ENCODE measurements at regions not wholly inside any gene's neighbourhood (a gene's known extent, or its start where the extent isn't known, plus 50 kb on each side); places are given as distances from the start of the nearest gene placed in this dataset.

DNA sequence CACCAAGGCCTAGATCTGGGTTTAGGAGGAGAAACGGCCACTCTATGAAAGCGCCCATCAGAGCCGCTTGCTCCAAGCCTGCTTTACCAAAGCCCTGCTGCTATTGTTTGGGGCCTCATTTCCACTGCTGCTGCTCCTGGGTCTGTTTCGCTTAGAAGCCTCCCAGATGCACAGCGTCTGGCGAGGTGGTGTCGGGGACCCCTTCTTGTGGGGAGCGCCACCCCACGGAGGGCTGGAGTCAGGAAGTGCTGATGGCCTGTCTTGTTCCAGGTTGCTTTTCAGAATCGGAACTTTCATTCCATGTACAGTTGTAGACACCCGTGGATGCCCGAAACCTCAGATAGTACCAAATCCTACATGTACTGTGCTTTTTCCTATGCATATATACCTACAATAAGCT is 204.9 kb upstream of the TWIST2 start:
- no peak overlapping the region for H3K27ac ChIP-seq (ENCODE audit: low read depth, low read length)
- H3K4me1 ChIP-seq (ENCODE audit: control insufficient read depth, insufficient read depth, low read length) = peaks cover 14% of the 10 kb centered on the region
- H3K9me3 ChIP-seq (ENCODE audit: control insufficient read depth, insufficient read depth, low read length) = no peaks in the 10 kb centered on the region
- 93% methylated on average over 9 of the region's 12 CpGs for WGBS (ENCODE audit: insufficient coverage)
- no peaks in the 10 kb centered on the region for H3K27me3 ChIP-seq (ENCODE audit: control insufficient read depth, insufficient read depth, low read length)
- no peaks in the 10 kb centered on the region for H3K36me3 ChIP-seq (ENCODE audit: control insufficient read depth, insufficient read depth, low read length)
- DNase-seq (ENCODE audit: low read depth in 4 of 6, low spot score in 6 of 6) = no peak
- H3K4me3 ChIP-seq (ENCODE audit: low read depth, low read length) = no peak overlapping the region

DNA sequence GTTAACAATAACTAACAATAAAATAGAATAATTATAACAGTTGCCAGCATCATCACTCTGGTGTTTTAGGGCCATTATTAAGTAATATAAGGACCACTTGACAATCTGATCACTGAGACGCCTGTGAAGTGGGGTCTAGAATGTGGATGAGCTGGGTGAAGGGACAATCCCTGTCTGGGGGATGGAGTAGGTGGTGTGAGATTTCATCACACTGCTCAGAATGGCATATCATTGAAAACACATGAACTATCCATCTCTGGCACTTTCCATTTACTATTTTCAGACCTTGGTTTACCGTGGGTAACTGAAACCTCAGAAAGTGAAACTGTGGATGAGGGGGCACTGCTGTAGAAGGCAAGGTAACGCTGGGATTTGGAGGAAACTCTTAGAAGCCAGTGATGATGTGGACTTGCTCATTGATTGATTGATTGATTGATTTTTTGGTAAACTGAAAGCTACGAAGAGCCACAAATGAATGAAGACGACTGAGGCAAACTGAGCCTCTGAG is 204.4 kb upstream of the TWIST2 start:
- Histone ChIP-seq H3K4me3 (ENCODE audit: low read depth, low read length) (no peak overlapping the region), H3K36me3 (ENCODE audit: control insufficient read depth, insufficient read depth, low read length) (no peaks in the 10 kb centered on the region), H3K27me3 (ENCODE audit: control insufficient read depth, insufficient read depth, low read length) (no peaks in the 10 kb centered on the region), H3K27ac (ENCODE audit: low read depth, low read length) (no peak overlapping the region), H3K4me1 (ENCODE audit: control insufficient read depth, insufficient read depth, low read length) (peaks cover 13% of the 10 kb centered on the region), H3K9me3 (ENCODE audit: control insufficient read depth, insufficient read depth, low read length) (no peaks in the 10 kb centered on the region)
- 93% methylated on average over 3 of the region's 5 CpGs for WGBS (ENCODE audit: insufficient coverage)
- no peak for DNase-seq (ENCODE audit: low read depth in 4 of 6, low spot score in 6 of 6)

GRCh38 chr2:238644095-238645081 is 203.5 kb upstream of the TWIST2 start:
- no peak for DNase-seq (ENCODE audit: low read depth in 4 of 6, low spot score in 6 of 6)
- Histone ChIP-seq H3K4me3 (ENCODE audit: low read depth, low read length) (no peak overlapping the region), H3K27me3 (ENCODE audit: control insufficient read depth, insufficient read depth, low read length) (no peaks in the 10 kb centered on the region), H3K4me1 (ENCODE audit: control insufficient read depth, insufficient read depth, low read length) (peaks cover 4% of the 10 kb centered on the region), H3K9me3 (ENCODE audit: control insufficient read depth, insufficient read depth, low read length) (no peaks in the 10 kb centered on the region), H3K36me3 (ENCODE audit: control insufficient read depth, insufficient read depth, low read length) (no peaks in the 10 kb centered on the region), H3K27ac (ENCODE audit: low read depth, low read length) (no peak overlapping the region)
- WGBS (ENCODE audit: insufficient coverage) = 92% methylated on average over 4 of the region's 11 CpGs

- DNase-seq (ENCODE audit: low read depth in 4 of 6, low spot score in 6 of 6) = no peak
- no peaks in the 10 kb centered on the region for H3K9me3 ChIP-seq (ENCODE audit: control insufficient read depth, insufficient read depth, low read length)
- no peaks in the 10 kb centered on the region for H3K27me3 ChIP-seq (ENCODE audit: control insufficient read depth, insufficient read depth, low read length)
- WGBS (ENCODE audit: insufficient coverage) = no CpG with 5 or more reads among the region's 6 CpGs
- no peaks in the 10 kb centered on the region for H3K36me3 ChIP-seq (ENCODE audit: control insufficient read depth, insufficient read depth, low read length)
- no peak overlapping the region for H3K27ac ChIP-seq (ENCODE audit: low read depth, low read length)
- H3K4me3 ChIP-seq (ENCODE audit: low read depth, low read length) = no peak overlapping the region
- H3K4me1 ChIP-seq (ENCODE audit: control insufficient read depth, insufficient read depth, low read length) = no peaks in the 10 kb centered on the region
Observed at GRCh38 chr2:238645095-238645494, 202.8 kb upstream of the TWIST2 start.

DNA sequence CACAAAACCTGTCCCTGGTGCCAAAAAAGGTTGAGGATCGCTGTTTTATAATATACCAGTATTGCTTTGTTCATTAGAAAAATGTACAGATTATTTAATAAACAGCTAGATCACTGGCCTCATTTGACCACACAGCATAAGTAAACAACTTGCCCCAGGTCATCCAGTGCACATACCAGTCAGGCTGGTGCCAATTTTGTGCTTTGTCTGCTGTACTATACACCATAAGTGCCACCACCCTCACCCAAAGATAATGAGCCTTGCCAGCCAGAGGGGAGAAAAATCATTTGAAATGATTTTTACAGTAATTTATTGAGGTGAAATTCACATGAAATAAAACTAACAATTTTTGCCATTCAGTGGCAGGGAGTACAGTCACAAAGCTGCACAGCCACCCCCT is 202.2 kb upstream of the TWIST2 start:
- WGBS (ENCODE audit: insufficient coverage) = no CpG with 5 or more reads among the region's 1 CpG
- Histone ChIP-seq H3K9me3 (ENCODE audit: control insufficient read depth, insufficient read depth, low read length) (no peaks in the 10 kb centered on the region), H3K27me3 (ENCODE audit: control insufficient read depth, insufficient read depth, low read length) (no peaks in the 10 kb centered on the region), H3K36me3 (ENCODE audit: control insufficient read depth, insufficient read depth, low read length) (no peaks in the 10 kb centered on the region), H3K4me1 (ENCODE audit: control insufficient read depth, insufficient read depth, low read length) (no peaks in the 10 kb centered on the region), H3K27ac (ENCODE audit: low read depth, low read length) (no peak overlapping the region), H3K4me3 (ENCODE audit: low read depth, low read length) (no peak overlapping the region)
- DNase-seq (ENCODE audit: low read depth in 4 of 6, low spot score in 6 of 6) = no peak

GRCh38 chr2:238646281-238646680 is 201.6 kb upstream of the TWIST2 start:
- Histone ChIP-seq H3K36me3 (ENCODE audit: control insufficient read depth, insufficient read depth, low read length) (no peaks in the 10 kb centered on the region), H3K27me3 (ENCODE audit: control insufficient read depth, insufficient read depth, low read length) (no peaks in the 10 kb centered on the region), H3K4me1 (ENCODE audit: control insufficient read depth, insufficient read depth, low read length) (no peaks in the 10 kb centered on the region), H3K9me3 (ENCODE audit: control insufficient read depth, insufficient read depth, low read length) (no peaks in the 10 kb centered on the region), H3K27ac (ENCODE audit: low read depth, low read length) (no peak overlapping the region), H3K4me3 (ENCODE audit: low read depth, low read length) (no peak overlapping the region)
- no peak for DNase-seq (ENCODE audit: low read depth in 4 of 6, low spot score in 6 of 6)
- WGBS (ENCODE audit: insufficient coverage) = 83% methylated on average over 3 of the region's 4 CpGs

DNA sequence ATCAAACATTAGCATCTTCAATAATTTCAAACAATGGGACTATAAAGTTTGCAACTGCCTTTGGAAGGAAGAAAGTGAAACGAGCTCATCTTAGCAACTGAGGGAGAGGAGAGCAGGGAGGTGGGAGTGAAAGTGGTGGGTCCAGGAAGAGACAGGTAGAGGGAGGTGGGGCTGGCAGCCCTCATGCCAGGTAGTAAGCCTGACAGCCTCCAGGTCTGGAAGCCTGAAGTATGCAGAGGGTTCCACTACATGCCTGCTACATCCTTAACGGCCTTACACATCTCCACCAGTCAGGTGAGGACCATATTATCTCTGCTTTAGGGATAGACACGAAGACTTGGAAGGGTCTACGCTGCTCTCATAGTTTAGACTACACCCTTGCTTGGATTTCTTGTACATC is 201.1 kb upstream of the TWIST2 start:
- H3K27me3 ChIP-seq (ENCODE audit: control insufficient read depth, insufficient read depth, low read length) = no peaks in the 10 kb centered on the region
- no peak overlapping the region for H3K4me3 ChIP-seq (ENCODE audit: low read depth, low read length)
- DNase-seq (ENCODE audit: low read depth in 4 of 6, low spot score in 6 of 6) = no peak
- no peak overlapping the region for H3K27ac ChIP-seq (ENCODE audit: low read depth, low read length)
- H3K9me3 ChIP-seq (ENCODE audit: control insufficient read depth, insufficient read depth, low read length) = no peaks in the 10 kb centered on the region
- H3K36me3 ChIP-seq (ENCODE audit: control insufficient read depth, insufficient read depth, low read length) = no peaks in the 10 kb centered on the region
- no peaks in the 10 kb centered on the region for H3K4me1 ChIP-seq (ENCODE audit: control insufficient read depth, insufficient read depth, low read length)
- WGBS (ENCODE audit: insufficient coverage) = 89% methylated on average over 4 of the region's 4 CpGs

GRCh38 chr2:238649123-238649522 is 198.8 kb upstream of the TWIST2 start:
- Histone ChIP-seq H3K27ac (ENCODE audit: low read depth, low read length) (no peak overlapping the region), H3K4me1 (ENCODE audit: control insufficient read depth, insufficient read depth, low read length) (no peaks in the 10 kb centered on the region), H3K36me3 (ENCODE audit: control insufficient read depth, insufficient read depth, low read length) (no peaks in the 10 kb centered on the region), H3K4me3 (ENCODE audit: low read depth, low read length) (no peak overlapping the region), H3K27me3 (ENCODE audit: control insufficient read depth, insufficient read depth, low read length) (no peaks in the 10 kb centered on the region), H3K9me3 (ENCODE audit: control insufficient read depth, insufficient read depth, low read length) (no peaks in the 10 kb centered on the region)
- no CpG with 5 or more reads among the region's 7 CpGs for WGBS (ENCODE audit: insufficient coverage)
- DNase-seq (ENCODE audit: low read depth in 4 of 6, low spot score in 6 of 6) = no peak

GRCh38 chr2:238649936-238650518 is 197.9 kb upstream of the TWIST2 start:
- no peak for DNase-seq (ENCODE audit: low read depth in 4 of 6, low spot score in 6 of 6)
- Histone ChIP-seq H3K4me1 (ENCODE audit: control insufficient read depth, insufficient read depth, low read length) (peaks cover 3% of the 10 kb centered on the region), H3K4me3 (ENCODE audit: low read depth, low read length) (no peak overlapping the region), H3K9me3 (ENCODE audit: control insufficient read depth, insufficient read depth, low read length) (no peaks in the 10 kb centered on the region), H3K27ac (ENCODE audit: low read depth, low read length) (no peak overlapping the region), H3K36me3 (ENCODE audit: control insufficient read depth, insufficient read depth, low read length) (no peaks in the 10 kb centered on the region), H3K27me3 (ENCODE audit: control insufficient read depth, insufficient read depth, low read length) (no peaks in the 10 kb centered on the region)
- WGBS (ENCODE audit: insufficient coverage) = 94% methylated on average over 10 of the region's 10 CpGs

- DNase-seq (ENCODE audit: low read depth in 4 of 6, low spot score in 6 of 6) = no peak
- peaks cover 3% of the 10 kb centered on the region for H3K4me1 ChIP-seq (ENCODE audit: control insufficient read depth, insufficient read depth, low read length)
- no peak overlapping the region for H3K27ac ChIP-seq (ENCODE audit: low read depth, low read length)
- 94% methylated on average over 3 of the region's 5 CpGs for WGBS (ENCODE audit: insufficient coverage)
- no peak overlapping the region for H3K4me3 ChIP-seq (ENCODE audit: low read depth, low read length)
- H3K27me3 ChIP-seq (ENCODE audit: control insufficient read depth, insufficient read depth, low read length) = no peaks in the 10 kb centered on the region
- no peaks in the 10 kb centered on the region for H3K36me3 ChIP-seq (ENCODE audit: control insufficient read depth, insufficient read depth, low read length)
- H3K9me3 ChIP-seq (ENCODE audit: control insufficient read depth, insufficient read depth, low read length) = no peaks in the 10 kb centered on the region
Observed at GRCh38 chr2:238650536-238650935, 197.3 kb upstream of the TWIST2 start.
